ENCODE measurements at regions not wholly inside any gene's neighbourhood (a gene's known extent, or its start where the extent isn't known, plus 50 kb on each side); places are given as distances from the start of the nearest gene placed in this dataset.

GRCh38 chr5:89972901-89973300 is 436.7 kb downstream of the CETN3 start:
- TF ChIP-seq TCF7L2 (IDR thresholded peaks at IDR 0.05; ENCODE audit: low read depth, low read length) = no peak
- TF ChIP-seq POLR2AphosphoS5 (IDR thresholded peaks at IDR 0.05; ENCODE audit: low read depth, low read length) = no peak
- TF ChIP-seq SIN3A (IDR thresholded peaks at IDR 0.05; ENCODE audit: borderline replicate concordance, insufficient read depth, low read depth, low read length) = no peak
- no peak for TF ChIP-seq REST (IDR thresholded peaks at IDR 0.05; ENCODE audit: insufficient read depth in 1 of 2, low read depth in 2 of 2, low read length in 1 of 2)
- no TSS peak for BruUV-seq (replicated peaks)
- POLR2A ChIA-PET = no interaction called here
- Histone ChIP-seq H3K27ac (ENCODE audit: low read length) (no peak overlapping the region), H3K9me3 (ENCODE audit: control insufficient read depth, insufficient read depth, low read depth, low read length) (no peaks in the 10 kb centered on the region), H3K4me1 (ENCODE audit: control insufficient read depth, insufficient read depth, low read length) (no peaks in the 10 kb centered on the region), H3K36me3 (ENCODE audit: control insufficient read depth, insufficient read depth, low read length) (no peaks in the 10 kb centered on the region), H3K4me3 (ENCODE audit: low read depth in 2 of 2, low read length in 2 of 2) (no peak overlapping the region), H3K27me3 (ENCODE audit: control insufficient read depth, insufficient read depth, low read length) (no peaks in the 10 kb centered on the region)
- intact Hi-C loops (cut with micrococcal nuclease; ENCODE audit: unreplicated experiment) = no loop called here
- ATAC-seq = no peak
- DNase-seq (ENCODE audit: low read depth, low spot score) = no peak
- in situ Hi-C loops (cut with HindIII; ENCODE audit: low pct_unique_long_range_greater_than_20kb, low sequenced_read_pairs) = no loop called here
- CTCF ChIA-PET = no interaction called here

GRCh38 chr5:89968958-89969381 is 440.6 kb downstream of the CETN3 start:
- in situ Hi-C loops (cut with HindIII; ENCODE audit: low pct_unique_long_range_greater_than_20kb, low sequenced_read_pairs) = no loop called here
- ChIA-PET POLR2A (no interaction called here), CTCF (no interaction called here)
- H3K9me3 ChIP-seq (ENCODE audit: control insufficient read depth, insufficient read depth, low read depth, low read length) = no peaks in the 10 kb centered on the region
- intact Hi-C loops (cut with micrococcal nuclease; ENCODE audit: unreplicated experiment) = no loop called here
- ATAC-seq = no peak
- BruUV-seq (replicated peaks) = no TSS peak
- H3K36me3 ChIP-seq (ENCODE audit: control insufficient read depth, insufficient read depth, low read length) = no peaks in the 10 kb centered on the region
- no peak for TF ChIP-seq POLR2AphosphoS5 (IDR thresholded peaks at IDR 0.05; ENCODE audit: low read depth, low read length)
- no peak overlapping the region for H3K4me3 ChIP-seq (ENCODE audit: low read depth in 2 of 2, low read length in 2 of 2)
- H3K4me1 ChIP-seq (ENCODE audit: control insufficient read depth, insufficient read depth, low read length) = no peaks in the 10 kb centered on the region
- H3K27ac ChIP-seq (ENCODE audit: low read length) = no peak overlapping the region
- no peak for DNase-seq (ENCODE audit: low read depth, low spot score)
- H3K27me3 ChIP-seq (ENCODE audit: control insufficient read depth, insufficient read depth, low read length) = no peaks in the 10 kb centered on the region

- TF ChIP-seq SIN3A (IDR thresholded peaks at IDR 0.05; ENCODE audit: borderline replicate concordance, insufficient read depth, low read depth, low read length) (no peak), POLR2AphosphoS5 (IDR thresholded peaks at IDR 0.05; ENCODE audit: low read depth, low read length) (no peak), TCF7L2 (IDR thresholded peaks at IDR 0.05; ENCODE audit: low read depth, low read length) (no peak), REST (IDR thresholded peaks at IDR 0.05; ENCODE audit: insufficient read depth in 1 of 2, low read depth in 2 of 2, low read length in 1 of 2) (no peak), CTCF (IDR thresholded peaks at IDR 0.05) (no peak)
- Histone ChIP-seq H3K27me3 (ENCODE audit: control insufficient read depth, insufficient read depth, low read length) (no peaks in the 10 kb centered on the region), H3K27ac (ENCODE audit: low read length) (no peak overlapping the region), H3K9me3 (ENCODE audit: control insufficient read depth, insufficient read depth, low read depth, low read length) (no peaks in the 10 kb centered on the region), H3K36me3 (ENCODE audit: control insufficient read depth, insufficient read depth, low read length) (no peaks in the 10 kb centered on the region), H3K4me3 (ENCODE audit: low read depth in 2 of 2, low read length in 2 of 2) (no peak overlapping the region), H3K4me1 (ENCODE audit: control insufficient read depth, insufficient read depth, low read length) (no peaks in the 10 kb centered on the region)
- no peak for DNase-seq (ENCODE audit: low read depth, low spot score)
- ChIA-PET CTCF (no interaction called here), POLR2A (no interaction called here)
- ATAC-seq = no peak
- in situ Hi-C loops (cut with HindIII; ENCODE audit: low pct_unique_long_range_greater_than_20kb, low sequenced_read_pairs) (no loop called here), intact Hi-C loops (cut with micrococcal nuclease; ENCODE audit: unreplicated experiment) (no loop called here)
- no TSS peak for BruUV-seq (replicated peaks)
Observed at GRCh38 chr5:89967771-89968444, 441.6 kb downstream of the CETN3 start.
